WERI-Rb-1 (cell line): ENCODE measurements at regions not wholly inside any gene's neighbourhood (a gene's known extent, or its start where the extent isn't known, plus 50 kb on each side); places are given as distances from the start of the nearest gene placed in this dataset.

Experiments used
- DNase-seq: peaks from one replicate; pipeline ENCODE4 v3.0.0-alpha.2; 2020
- H3K27ac ChIP-seq: fragments of 250-450 bp; sonication (Bioruptor Pico); 2 replicates; pipeline ENCODE4 v1.5.1; 2020; ENCODE audit warnings: mild to moderate bottlenecking, moderate library complexity
- H3K27me3 ChIP-seq: fragments of 250-450 bp; sonication (Bioruptor Pico); 2 replicates; pipeline ENCODE4 v1.5.1; 2021; ENCODE audit warnings: mild to moderate bottlenecking, low read depth, moderate library complexity; ENCODE audit not compliant: insufficient read depth, severe bottlenecking
- H3K36me3 ChIP-seq: fragments of 250-450 bp; sonication (Bioruptor Pico); 2 replicates; pipeline ENCODE4 v1.5.1; 2020; ENCODE audit warnings: mild to moderate bottlenecking, moderate library complexity
- H3K4me3 ChIP-seq: 2 replicates; pipeline ENCODE4 v1.5.1; 2011; ENCODE audit warnings: low read depth, mild to moderate bottlenecking, control low read depth, low read length
- H3K9me3 ChIP-seq: fragments of 250-450 bp; sonication (Bioruptor Pico); 2 replicates; pipeline ENCODE4 v1.5.1; 2021; ENCODE audit warnings: mild to moderate bottlenecking, moderate library complexity; ENCODE audit not compliant: severe bottlenecking
- TF ChIP-seq, protein P1 (sequence below): IDR thresholded peaks from 2 replicates; pipeline ENCODE4 v1.5.1; 2011; ENCODE audit warnings: low read depth, mild to moderate bottlenecking, control low read depth, inconsistent platforms, low read length

DNA sequence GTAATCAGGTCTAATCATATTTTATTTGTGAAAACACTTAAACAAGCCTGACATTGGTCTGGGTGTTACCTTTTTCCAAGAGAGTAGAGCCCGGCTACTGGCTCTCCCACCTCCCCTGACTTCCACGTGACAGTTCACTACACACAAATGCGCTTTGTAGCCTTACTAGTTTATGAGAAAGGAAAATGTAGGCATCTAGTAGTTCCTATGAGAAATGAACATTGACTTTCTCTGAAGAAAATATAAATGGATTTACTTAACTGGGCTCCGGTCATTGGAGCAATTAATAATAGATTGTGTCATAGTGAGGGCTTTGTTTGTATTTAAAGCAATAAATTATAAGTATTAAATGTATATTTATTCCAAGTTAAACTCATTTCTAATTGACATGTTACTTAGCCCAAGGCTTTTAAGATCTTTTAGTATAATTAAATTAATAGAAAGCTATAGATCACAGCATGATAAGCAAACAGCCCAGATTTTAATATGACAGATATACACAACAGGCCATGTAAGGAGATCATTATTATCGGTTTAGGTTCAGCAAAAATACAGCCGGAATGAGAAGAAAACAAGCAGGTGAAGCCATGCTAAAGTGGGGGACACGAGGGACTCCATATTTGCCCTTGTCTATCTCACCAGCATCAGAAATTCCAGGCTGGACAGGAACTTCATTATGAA lies 756.5 kb upstream of the ADAMTS16 start:
- H3K9me3 ChIP-seq: no peaks in the 10 kb centered on the region
- DNase-seq: no peak

DNA sequence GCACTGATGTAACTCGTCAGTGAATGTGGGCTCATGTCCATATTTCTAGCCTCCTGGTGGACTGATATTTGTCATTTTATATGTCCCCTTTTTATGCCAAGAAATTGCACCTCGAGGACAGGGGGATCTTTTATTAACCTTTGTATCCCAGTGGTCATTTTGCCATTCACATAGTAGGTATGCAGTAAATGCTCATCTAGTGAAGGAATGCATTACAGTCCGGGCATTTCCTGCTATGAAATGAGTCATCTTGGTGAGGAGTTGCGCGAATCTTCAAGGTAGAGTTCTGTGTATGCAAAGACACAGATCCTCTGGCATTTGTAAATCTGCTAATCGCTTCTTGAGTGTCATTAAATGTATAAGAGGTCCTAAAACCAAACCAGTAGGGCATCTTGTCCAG lies 755.5 kb upstream of the ADAMTS16 start:
- no peak overlapping the region for H3K27ac ChIP-seq
- H3K9me3 ChIP-seq: no peaks in the 10 kb centered on the region
- TF ChIP-seq, protein P1, sequence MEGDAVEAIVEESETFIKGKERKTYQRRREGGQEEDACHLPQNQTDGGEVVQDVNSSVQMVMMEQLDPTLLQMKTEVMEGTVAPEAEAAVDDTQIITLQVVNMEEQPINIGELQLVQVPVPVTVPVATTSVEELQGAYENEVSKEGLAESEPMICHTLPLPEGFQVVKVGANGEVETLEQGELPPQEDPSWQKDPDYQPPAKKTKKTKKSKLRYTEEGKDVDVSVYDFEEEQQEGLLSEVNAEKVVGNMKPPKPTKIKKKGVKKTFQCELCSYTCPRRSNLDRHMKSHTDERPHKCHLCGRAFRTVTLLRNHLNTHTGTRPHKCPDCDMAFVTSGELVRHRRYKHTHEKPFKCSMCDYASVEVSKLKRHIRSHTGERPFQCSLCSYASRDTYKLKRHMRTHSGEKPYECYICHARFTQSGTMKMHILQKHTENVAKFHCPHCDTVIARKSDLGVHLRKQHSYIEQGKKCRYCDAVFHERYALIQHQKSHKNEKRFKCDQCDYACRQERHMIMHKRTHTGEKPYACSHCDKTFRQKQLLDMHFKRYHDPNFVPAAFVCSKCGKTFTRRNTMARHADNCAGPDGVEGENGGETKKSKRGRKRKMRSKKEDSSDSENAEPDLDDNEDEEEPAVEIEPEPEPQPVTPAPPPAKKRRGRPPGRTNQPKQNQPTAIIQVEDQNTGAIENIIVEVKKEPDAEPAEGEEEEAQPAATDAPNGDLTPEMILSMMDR: no peak
- H3K27me3 ChIP-seq: peaks cover 79% of the 10 kb centered on the region
- DNase-seq: no peak
- no peak overlapping the region for H3K4me3 ChIP-seq
- H3K36me3 ChIP-seq: no peaks in the 10 kb centered on the region

More for the DNA sequence above, 756.5 kb upstream of the ADAMTS16 start:
- peaks cover 80% of the 10 kb centered on the region for H3K27me3 ChIP-seq
- H3K36me3 ChIP-seq: no peaks in the 10 kb centered on the region
- H3K4me3 ChIP-seq: no peak overlapping the region
- no peak overlapping the region for H3K27ac ChIP-seq
- TF ChIP-seq, protein P1: no peak

DNA sequence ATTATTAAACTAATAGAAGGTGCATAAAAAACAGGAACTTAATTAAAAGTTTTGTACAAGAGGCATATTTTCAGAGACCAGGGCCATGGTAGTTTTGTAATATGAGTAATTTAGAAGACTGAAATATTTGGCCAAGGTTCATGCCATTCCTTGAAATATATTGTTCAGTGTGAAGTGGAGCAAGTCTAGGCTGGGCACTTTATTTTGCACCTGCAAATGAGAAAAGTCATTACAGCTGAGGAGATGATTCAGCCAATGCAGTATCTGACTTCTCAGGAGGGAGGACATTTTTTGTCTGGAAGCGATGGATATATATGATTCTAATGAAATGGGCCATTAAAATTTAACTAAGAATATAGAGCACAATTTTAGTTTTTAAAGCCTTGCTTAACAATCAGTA lies 754.0 kb upstream of the ADAMTS16 start:
- Histone ChIP-seq H3K9me3 (no peaks in the 10 kb centered on the region), H3K27me3 (peaks cover 76% of the 10 kb centered on the region), H3K27ac (no peak overlapping the region), H3K4me3 (no peak overlapping the region), H3K36me3 (no peaks in the 10 kb centered on the region)
- TF ChIP-seq, protein P1: no peak
- DNase-seq: no peak

DNA sequence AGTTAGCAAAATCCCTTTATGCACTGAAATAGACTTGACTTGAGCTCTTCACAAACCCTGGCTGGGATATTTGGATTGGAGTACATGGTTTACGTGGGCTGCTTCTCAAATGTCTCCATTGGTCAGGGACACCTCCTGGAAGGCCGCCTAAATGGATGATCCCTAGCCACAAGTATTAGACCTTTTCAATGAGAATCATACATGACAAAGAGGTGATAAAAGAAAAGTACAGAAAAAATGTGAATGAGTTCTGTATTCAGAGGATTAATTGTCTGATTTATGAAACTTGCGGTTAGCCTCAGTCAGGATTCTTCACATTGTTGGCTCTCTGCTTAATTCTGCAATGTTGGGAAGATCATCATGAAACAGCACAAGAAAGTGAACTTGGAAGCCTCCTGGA lies 752.8 kb upstream of the ADAMTS16 start:
- TF ChIP-seq, protein P1: no peak
- peaks cover 79% of the 10 kb centered on the region for H3K27me3 ChIP-seq

DNA sequence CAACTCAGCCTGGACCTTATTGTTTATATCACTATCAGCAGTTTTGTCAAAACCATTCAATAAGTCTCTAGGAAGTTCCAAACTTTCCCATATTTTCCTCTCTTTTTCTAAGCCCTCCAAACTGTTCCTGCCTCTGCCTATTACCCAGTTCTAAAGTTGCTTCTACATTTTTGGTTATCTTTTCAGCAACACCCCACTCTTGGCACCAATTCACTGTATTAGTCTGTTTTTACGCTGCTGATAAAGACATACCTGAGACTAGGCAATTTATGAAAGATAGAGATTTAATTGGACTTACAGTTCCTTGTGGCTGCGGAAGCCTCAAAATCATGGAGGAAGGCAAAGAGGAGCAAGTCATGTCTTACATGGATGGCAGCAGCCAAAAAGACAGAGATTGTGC lies 744.4 kb upstream of the ADAMTS16 start:
- Histone ChIP-seq H3K27ac (no peak overlapping the region), H3K4me3 (no peak overlapping the region), H3K9me3 (no peaks in the 10 kb centered on the region), H3K27me3 (peaks cover 72% of the 10 kb centered on the region), H3K36me3 (no peaks in the 10 kb centered on the region)
- no peak for DNase-seq
- TF ChIP-seq, protein P1: no peak

More for the DNA sequence above, 752.8 kb upstream of the ADAMTS16 start:
- no peak for DNase-seq
- H3K4me3 ChIP-seq: no peak overlapping the region
- H3K9me3 ChIP-seq: no peaks in the 10 kb centered on the region
- no peak overlapping the region for H3K27ac ChIP-seq
- no peaks in the 10 kb centered on the region for H3K36me3 ChIP-seq

DNA sequence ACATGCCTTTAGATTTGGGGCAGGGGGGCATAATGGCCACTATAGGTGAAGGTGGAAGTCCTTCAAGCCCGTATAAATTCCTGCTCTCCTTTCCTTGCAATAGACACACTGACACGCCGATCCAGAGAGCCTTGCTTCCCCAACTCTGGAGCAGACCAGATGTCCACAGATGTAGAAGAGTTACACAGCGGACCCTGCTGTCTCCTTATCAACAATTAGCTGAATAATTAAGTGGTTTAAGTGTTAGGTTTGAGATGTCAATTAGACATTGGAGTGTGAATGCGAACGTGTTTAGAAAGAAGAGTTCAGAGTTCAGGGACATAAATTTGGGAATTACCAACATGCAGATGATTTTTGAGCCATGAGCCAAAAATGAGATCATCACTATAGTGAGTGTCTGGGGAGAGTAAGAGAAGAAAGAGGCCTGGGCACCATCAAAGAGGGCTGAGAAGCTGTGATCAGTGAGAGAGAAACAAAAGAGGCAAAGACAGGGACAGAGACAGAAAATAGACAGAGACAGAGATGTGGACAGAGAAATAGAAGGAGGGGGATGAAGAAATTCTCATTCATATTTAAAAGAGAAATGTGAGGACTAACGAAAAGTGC lies 734.4 kb upstream of the ADAMTS16 start:
- no peak overlapping the region for H3K27ac ChIP-seq
- no peak overlapping the region for H3K4me3 ChIP-seq
- DNase-seq: no peak
- TF ChIP-seq, protein P1: no peak
- peaks cover 89% of the 10 kb centered on the region for H3K27me3 ChIP-seq
- H3K9me3 ChIP-seq: no peaks in the 10 kb centered on the region
- H3K36me3 ChIP-seq: no peaks in the 10 kb centered on the region
